ENCODE measurements at regions not wholly inside any gene's neighbourhood (a gene's known extent, or its start where the extent isn't known, plus 50 kb on each side); places are given as distances from the start of the nearest gene placed in this dataset.
A peak's percentile ranks its signal among the peaks of the same experiment; 100 is the strongest.

DNA sequence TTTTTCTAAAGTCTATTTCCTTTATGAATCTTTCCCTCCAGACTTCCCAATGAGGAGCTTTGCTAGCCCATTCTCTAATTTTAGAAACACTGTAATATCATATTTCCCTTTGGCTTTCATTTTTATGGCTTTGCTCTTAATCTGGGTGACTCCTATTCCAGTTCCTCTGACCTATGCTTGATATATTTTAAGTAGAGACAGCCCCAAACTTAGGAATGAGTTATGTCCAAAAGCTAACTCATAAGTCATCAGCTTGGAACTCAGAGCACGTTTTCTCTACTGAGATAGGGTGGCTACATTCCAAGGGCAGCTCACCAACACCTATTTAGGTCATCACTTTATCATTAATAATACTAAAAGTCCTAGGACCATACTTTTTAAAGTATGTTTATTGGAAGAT, 77.8 kb downstream of the OR13H1 start:
- no peaks in the 10 kb centered on the region for H3K9me3 ChIP-seq
- no peak for DNase-seq
- no peaks in the 10 kb centered on the region for H3K27me3 ChIP-seq
- TF ChIP-seq POLR2A (IDR thresholded peaks at IDR 0.05) = no peak
- TF ChIP-seq, protein P1, sequence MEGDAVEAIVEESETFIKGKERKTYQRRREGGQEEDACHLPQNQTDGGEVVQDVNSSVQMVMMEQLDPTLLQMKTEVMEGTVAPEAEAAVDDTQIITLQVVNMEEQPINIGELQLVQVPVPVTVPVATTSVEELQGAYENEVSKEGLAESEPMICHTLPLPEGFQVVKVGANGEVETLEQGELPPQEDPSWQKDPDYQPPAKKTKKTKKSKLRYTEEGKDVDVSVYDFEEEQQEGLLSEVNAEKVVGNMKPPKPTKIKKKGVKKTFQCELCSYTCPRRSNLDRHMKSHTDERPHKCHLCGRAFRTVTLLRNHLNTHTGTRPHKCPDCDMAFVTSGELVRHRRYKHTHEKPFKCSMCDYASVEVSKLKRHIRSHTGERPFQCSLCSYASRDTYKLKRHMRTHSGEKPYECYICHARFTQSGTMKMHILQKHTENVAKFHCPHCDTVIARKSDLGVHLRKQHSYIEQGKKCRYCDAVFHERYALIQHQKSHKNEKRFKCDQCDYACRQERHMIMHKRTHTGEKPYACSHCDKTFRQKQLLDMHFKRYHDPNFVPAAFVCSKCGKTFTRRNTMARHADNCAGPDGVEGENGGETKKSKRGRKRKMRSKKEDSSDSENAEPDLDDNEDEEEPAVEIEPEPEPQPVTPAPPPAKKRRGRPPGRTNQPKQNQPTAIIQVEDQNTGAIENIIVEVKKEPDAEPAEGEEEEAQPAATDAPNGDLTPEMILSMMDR (IDR thresholded peaks at IDR 0.05) = no peak
- no peak overlapping the region for H3K4me3 ChIP-seq
- H3K36me3 ChIP-seq = no peaks in the 10 kb centered on the region
- no peaks in the 10 kb centered on the region for H3K4me1 ChIP-seq
- H3K27ac ChIP-seq = no peak overlapping the region

GRCh38 chrX:131626681-131627296, 82.9 kb downstream of the OR13H1 start:
- no peaks in the 10 kb centered on the region for H3K9me3 ChIP-seq
- H3K27ac ChIP-seq = no peak overlapping the region
- no peak for TF ChIP-seq POLR2A (IDR thresholded peaks at IDR 0.05)
- TF ChIP-seq, protein P1 (IDR thresholded peaks at IDR 0.05) = no peak
- no peak for DNase-seq
- no peak overlapping the region for H3K4me3 ChIP-seq
- no peaks in the 10 kb centered on the region for H3K36me3 ChIP-seq
- no peaks in the 10 kb centered on the region for H3K27me3 ChIP-seq
- H3K4me1 ChIP-seq = no peaks in the 10 kb centered on the region

GRCh38 chrX:131630534-131630933, 86.7 kb downstream of the OR13H1 start:
- H3K27me3 ChIP-seq = no peaks in the 10 kb centered on the region
- DNase-seq = no peak
- no peaks in the 10 kb centered on the region for H3K4me1 ChIP-seq
- no peaks in the 10 kb centered on the region for H3K36me3 ChIP-seq
- no peaks in the 10 kb centered on the region for H3K9me3 ChIP-seq
- TF ChIP-seq, protein P1 (IDR thresholded peaks at IDR 0.05) = no peak
- TF ChIP-seq POLR2A (IDR thresholded peaks at IDR 0.05) = no peak
- no peak overlapping the region for H3K27ac ChIP-seq
- no peak overlapping the region for H3K4me3 ChIP-seq

GRCh38 chrX:131633285-131633917, 89.5 kb downstream of the OR13H1 start:
- Histone ChIP-seq H3K4me3 (no peak overlapping the region), H3K9me3 (no peaks in the 10 kb centered on the region), H3K36me3 (no peaks in the 10 kb centered on the region), H3K27ac (no peak overlapping the region), H3K27me3 (no peaks in the 10 kb centered on the region), H3K4me1 (no peaks in the 10 kb centered on the region)
- TF ChIP-seq, protein P1 (IDR thresholded peaks at IDR 0.05) = peak in 5 of 6 experiments; percentile 16 to 57 (median 43)
- TF ChIP-seq POLR2A (IDR thresholded peaks at IDR 0.05) = no peak
- peak in 2 of 3 donors; percentile 34 to 71 for DNase-seq

DNA sequence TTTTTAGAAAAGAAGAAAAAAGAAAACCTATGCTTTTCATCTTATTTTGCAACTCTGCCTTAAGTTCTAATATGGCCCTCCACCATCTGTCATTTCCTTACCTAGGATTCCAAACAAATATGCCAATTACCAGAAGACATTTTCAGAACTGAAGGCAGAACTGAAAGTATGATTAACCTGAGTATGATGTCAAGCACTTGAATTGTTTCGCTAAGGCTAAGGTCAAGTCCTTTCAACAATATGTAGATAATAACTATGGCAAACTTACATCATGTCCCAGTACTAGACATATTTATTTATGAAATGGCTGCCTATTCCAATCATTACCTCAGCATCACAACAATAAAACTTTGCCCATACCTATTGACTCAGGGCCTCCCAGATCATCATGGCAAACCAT, 91.0 kb downstream of the OR13H1 start:
- DNase-seq = no peak
- Histone ChIP-seq H3K27ac (no peak overlapping the region), H3K27me3 (no peaks in the 10 kb centered on the region), H3K36me3 (no peaks in the 10 kb centered on the region), H3K9me3 (no peaks in the 10 kb centered on the region), H3K4me3 (no peak overlapping the region), H3K4me1 (no peaks in the 10 kb centered on the region)
- TF ChIP-seq, protein P1 (IDR thresholded peaks at IDR 0.05) = no peak
- no peak for TF ChIP-seq POLR2A (IDR thresholded peaks at IDR 0.05)
